Spleen (tissue), 7 donors: ENCODE measurements at regions not wholly inside any gene's neighbourhood (a gene's known extent, or its start where the extent isn't known, plus 50 kb on each side); places are given as distances from the start of the nearest gene placed in this dataset.

Experiments
- POLR2A ChIP-seq, 3 donors: fragments of 450-650 bp; IDR thresholded peaks; one replicate each; pipeline ENCODE4 v1.5.1; 2017; ENCODE audit warnings: antibody characterized with exemption in 3 of 3, mild to moderate bottlenecking in 1 of 3
- POLR2AphosphoS5 ChIP-seq, 3 donors: sonication (generic); formaldehyde crosslinking; IDR thresholded peaks; one replicate each; pipeline ENCODE4 v1.5.1; 2017; ENCODE audit warnings: antibody characterized with exemption in 3 of 3
- TF ChIP-seq, protein P1 (sequence below), 11 experiments: fragments of 200-600 bp in 7 of 11; fragments of 450-650 bp in 4 of 11; sonication (generic) in 4 of 11; IDR thresholded peaks in 8 of 11; conservative IDR thresholded peaks in 3 of 11; 1 replicate in 7 of 11; 2 replicates in 4 of 11; pipeline versions ENCODE4 v1.4.0 to v1.8.0; 2016 to 2021; ENCODE audit warnings: antibody characterized with exemption in 11 of 11, inconsistent platforms in 4 of 11, mild to moderate bottlenecking in 1 of 11
- donor health status: DM: no; HTN: no; CAD: no; lungs with moderate emphysema.
- donor health status: DM: no; HTN: no; CAD: no.
- donor health status: DM: no; HTN: no; CAD: no.

- TF ChIP-seq, protein P1, sequence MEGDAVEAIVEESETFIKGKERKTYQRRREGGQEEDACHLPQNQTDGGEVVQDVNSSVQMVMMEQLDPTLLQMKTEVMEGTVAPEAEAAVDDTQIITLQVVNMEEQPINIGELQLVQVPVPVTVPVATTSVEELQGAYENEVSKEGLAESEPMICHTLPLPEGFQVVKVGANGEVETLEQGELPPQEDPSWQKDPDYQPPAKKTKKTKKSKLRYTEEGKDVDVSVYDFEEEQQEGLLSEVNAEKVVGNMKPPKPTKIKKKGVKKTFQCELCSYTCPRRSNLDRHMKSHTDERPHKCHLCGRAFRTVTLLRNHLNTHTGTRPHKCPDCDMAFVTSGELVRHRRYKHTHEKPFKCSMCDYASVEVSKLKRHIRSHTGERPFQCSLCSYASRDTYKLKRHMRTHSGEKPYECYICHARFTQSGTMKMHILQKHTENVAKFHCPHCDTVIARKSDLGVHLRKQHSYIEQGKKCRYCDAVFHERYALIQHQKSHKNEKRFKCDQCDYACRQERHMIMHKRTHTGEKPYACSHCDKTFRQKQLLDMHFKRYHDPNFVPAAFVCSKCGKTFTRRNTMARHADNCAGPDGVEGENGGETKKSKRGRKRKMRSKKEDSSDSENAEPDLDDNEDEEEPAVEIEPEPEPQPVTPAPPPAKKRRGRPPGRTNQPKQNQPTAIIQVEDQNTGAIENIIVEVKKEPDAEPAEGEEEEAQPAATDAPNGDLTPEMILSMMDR (IDR thresholded peaks at IDR 0.05 in 8 of 11, conservative IDR thresholded peaks at IDR 0.05 in 3 of 11): no peak
- TF ChIP-seq POLR2A (IDR thresholded peaks at IDR 0.05) (no peak), POLR2AphosphoS5 (IDR thresholded peaks at IDR 0.05) (no peak)
These were observed 241.6 kb downstream of the RPIA start for GRCh38 chr2:88933091-88933490.
